GM12891 (cell line): ENCODE measurements at regions not wholly inside any gene's neighbourhood (a gene's known extent, or its start where the extent isn't known, plus 50 kb on each side); places are given as distances from the start of the nearest gene placed in this dataset.
"Not testable (repeated sequence)": the region's sequence is repeated elsewhere in the genome, so short reads cannot be mapped to it uniquely, and the experiment has no call there.

ENCODE experiments used
- DNase-seq: peaks from one replicate; pipeline ENCODE4 v3.0.0; 2011; ENCODE audit warnings: low spot score; ENCODE audit not compliant: insufficient read length
- FAIRE-seq: peaks from 2 replicates; lab custom pipeline; 2011; peaks lifted over from hg19 to GRCh38; lab: Jason Lieb, UNC
- PAX5 ChIP-seq: IDR thresholded peaks from 2 replicates; pipeline ENCODE4 v1.6.1; 2011; ENCODE audit warnings: low read length, moderate library complexity, mild to moderate bottlenecking; ENCODE audit not compliant: insufficient read depth, severe bottlenecking
- POLR2A ChIP-seq: IDR thresholded peaks from 2 replicates; pipeline ENCODE4 v1.6.1; 2011; ENCODE audit warnings: low read depth, low read length, control low read depth
- POLR2AphosphoS5 ChIP-seq: IDR thresholded peaks from 2 replicates; pipeline ENCODE4 v1.6.1; 2011; ENCODE audit warnings: low read depth, low read length, control low read depth
- POU2F2 ChIP-seq: IDR thresholded peaks from 2 replicates; pipeline ENCODE4 v1.6.1; 2011; ENCODE audit warnings: low read depth, mild to moderate bottlenecking, control low read depth, low read length, moderate library complexity
- SPI1 ChIP-seq: IDR thresholded peaks from 2 replicates; pipeline ENCODE4 v1.6.1; 2011; ENCODE audit warnings: low read depth, low read length, control low read depth
- TAF1 ChIP-seq: IDR thresholded peaks from 2 replicates; pipeline ENCODE4 v1.6.1; 2011; ENCODE audit warnings: low read depth, low read length, control low read depth

DNA sequence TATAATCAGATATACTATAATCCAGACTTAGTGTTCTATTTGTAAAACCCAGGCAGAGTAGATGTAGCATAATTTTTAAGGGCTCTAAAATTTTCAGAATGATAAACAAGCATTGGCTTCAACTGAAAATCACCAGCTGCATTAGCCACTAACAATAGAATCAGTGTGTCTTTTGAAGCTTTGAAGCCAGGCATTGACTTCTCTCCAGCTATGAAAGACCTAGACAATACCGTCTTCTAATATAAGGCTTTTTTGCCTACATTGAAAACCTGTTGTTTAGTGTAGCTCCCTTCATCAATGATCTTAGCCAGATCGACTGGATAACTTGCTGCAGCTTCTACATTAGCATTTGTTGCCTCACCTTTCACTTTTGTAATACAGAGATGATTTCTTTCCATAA is 1877.3 kb upstream of the ACO1 start:
- TF ChIP-seq SPI1 = no peak
- no peak for TF ChIP-seq POLR2A
- TF ChIP-seq POLR2AphosphoS5 = no peak
- TF ChIP-seq PAX5 = no peak
- TF ChIP-seq POU2F2 = no peak
- TF ChIP-seq TAF1 = no peak
- FAIRE-seq (no peak), DNase-seq (no peak)

DNA sequence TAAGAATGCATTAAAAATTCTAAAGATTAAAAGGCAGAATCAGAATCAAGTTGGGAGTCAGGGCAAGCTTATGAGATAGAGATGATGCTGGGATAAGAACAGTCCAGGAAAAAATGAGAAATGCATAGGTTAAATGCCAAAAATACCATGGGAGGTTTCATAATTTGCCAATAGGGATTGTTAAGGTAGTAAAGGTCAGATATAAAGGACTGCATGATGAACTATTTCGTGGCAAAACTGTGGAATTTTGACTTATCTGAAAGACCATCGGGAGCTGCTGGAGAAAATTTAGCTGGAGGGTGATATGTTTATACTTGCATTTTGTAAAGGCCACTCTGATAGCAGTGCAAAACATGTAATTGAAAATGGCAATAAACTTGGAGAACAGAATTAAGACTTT is 1872.8 kb upstream of the ACO1 start:
- FAIRE-seq (no peak), DNase-seq (no peak)
- no peak for TF ChIP-seq POU2F2
- no peak for TF ChIP-seq POLR2AphosphoS5
- TF ChIP-seq POLR2A = no peak
- no peak for TF ChIP-seq PAX5

DNA sequence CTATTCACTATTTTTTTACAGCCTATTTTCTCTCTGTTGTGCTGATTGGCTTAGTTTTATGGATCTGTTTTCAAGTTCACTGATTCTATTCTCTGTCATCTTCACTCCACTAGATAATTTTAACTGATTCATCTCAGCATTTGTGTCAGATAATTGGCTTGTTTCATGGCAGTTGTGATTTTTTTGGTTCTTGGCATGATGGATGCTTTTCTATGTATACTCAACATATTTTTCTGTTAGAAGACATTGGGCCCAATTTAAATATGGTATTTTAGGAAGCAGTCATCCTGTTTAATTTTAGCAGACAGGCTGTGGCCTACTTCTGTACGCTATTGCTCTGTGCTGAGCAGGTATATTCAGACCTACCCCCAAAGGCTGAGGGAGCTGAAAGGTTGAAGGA is 1865.3 kb upstream of the ACO1 start:
- TF ChIP-seq SPI1 (no peak), PAX5 (no peak), POLR2A (no peak), POLR2AphosphoS5 (no peak), TAF1 (no peak), POU2F2 (no peak)
- no peak for FAIRE-seq
- no peak for DNase-seq

DNA sequence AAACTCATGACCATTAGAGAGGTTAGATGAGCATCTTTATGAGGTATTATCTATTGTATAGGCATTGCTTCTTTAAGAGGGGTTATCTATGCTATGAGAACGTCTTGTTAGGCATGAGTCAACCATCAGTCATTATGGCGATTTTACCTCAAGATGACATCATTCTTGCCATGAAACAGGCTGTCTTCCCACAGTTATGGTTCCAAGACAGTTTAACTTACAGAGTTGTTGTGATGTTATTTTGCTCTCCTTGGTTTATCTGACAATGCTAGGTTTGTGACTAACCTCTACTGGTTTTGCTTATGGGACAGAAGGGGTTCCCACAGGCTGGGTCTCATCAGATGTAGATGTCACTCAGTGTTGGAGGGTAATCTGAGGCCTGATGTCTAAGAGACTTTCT is 1864.7 kb upstream of the ACO1 start:
- no peak for FAIRE-seq
- DNase-seq = no peak
- TF ChIP-seq POLR2A (no peak), POLR2AphosphoS5 (no peak), POU2F2 (no peak), PAX5 (no peak), SPI1 (no peak), TAF1 (no peak)

DNA sequence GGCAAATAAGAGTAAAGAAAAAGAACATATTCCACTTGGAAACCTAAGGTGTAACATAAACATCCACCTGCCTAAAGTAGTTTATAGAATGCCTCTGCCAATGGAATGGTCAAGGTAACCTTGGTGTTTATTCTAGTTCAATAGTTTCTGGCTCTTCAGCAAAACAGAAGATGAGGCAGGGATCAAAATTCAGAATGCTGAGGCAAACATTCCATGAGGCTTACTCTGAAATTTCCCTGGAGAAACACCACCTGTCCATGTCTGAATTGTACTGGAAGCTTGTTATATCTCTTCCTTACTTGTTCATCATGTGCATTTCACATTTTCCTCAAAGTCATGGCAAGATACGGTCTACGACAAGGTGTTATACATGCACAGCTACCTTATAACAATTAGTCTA is 1862.4 kb upstream of the ACO1 start:
- FAIRE-seq (no peak), DNase-seq (no peak)
- TF ChIP-seq POU2F2 = no peak
- TF ChIP-seq TAF1 = no peak

DNA sequence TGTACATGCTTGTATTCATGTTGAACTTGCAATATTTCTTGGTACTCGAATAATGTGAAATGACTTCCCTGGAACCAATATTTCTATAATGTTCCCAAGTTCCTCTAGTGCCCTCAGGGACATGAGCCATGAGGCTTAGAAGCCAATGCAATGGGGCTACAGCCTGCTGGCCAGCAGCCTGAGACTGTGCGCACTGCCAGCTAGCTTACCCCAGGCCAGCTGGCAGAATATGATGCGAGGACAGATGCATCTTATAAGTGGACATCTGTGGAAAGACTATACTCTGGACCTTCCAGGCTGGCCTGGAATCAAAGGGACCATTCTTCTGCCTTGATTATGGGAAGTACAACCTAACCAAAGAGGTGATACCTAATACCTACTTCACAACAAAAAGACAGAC is 1862.0 kb upstream of the ACO1 start:
- no peak for TF ChIP-seq POLR2AphosphoS5
- no peak for TF ChIP-seq POU2F2
- TF ChIP-seq SPI1 = no peak
- TF ChIP-seq TAF1 = no peak
- no peak for TF ChIP-seq PAX5
- no peak for TF ChIP-seq POLR2A
- DNase-seq = no peak
- FAIRE-seq = no peak

DNA sequence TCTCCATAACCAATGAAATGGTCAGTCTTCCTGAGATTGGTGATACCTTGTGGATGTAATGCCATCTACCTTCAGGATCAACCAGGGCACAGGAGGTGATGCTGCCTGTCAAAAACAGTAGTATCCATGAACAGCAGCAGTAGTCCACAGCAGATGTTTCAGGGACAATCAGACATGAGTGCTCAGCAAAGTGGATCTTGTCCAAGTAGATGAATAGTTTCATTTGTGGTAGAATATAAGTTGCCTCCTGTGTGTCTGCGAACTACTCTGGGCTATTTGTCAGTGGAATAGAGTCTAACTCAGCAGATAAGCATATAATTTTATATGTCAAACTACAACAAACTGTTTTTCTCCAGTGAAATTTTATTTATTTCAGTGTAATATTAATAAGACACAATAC is 1860.1 kb upstream of the ACO1 start:
- FAIRE-seq = no peak
- TF ChIP-seq POLR2A = no peak
- DNase-seq = no peak

DNA sequence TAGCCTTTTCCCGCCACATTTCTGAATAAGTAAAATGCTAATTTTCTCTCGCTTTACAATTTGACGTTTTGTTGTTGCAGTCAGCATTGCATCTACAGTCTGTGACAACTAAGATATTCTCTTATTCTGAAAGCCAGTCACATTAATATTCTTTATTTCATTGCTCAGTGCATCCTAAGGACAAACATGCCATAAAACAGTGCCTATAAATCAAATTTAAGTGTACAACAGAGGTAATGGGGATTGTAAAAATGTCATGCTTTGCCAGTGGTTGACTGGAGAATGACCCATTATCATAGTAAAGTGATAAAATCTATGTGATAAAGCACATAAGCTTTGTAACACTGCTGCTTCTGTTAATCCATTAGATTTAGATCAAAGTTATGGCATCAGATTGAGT is 1850.0 kb upstream of the ACO1 start:
- no peak for TF ChIP-seq SPI1
- TF ChIP-seq TAF1 = no peak
- no peak for TF ChIP-seq POLR2A
- TF ChIP-seq POLR2AphosphoS5 = no peak
- TF ChIP-seq POU2F2 = no peak
- TF ChIP-seq PAX5 = no peak
- DNase-seq = no peak
- FAIRE-seq = no peak

DNA sequence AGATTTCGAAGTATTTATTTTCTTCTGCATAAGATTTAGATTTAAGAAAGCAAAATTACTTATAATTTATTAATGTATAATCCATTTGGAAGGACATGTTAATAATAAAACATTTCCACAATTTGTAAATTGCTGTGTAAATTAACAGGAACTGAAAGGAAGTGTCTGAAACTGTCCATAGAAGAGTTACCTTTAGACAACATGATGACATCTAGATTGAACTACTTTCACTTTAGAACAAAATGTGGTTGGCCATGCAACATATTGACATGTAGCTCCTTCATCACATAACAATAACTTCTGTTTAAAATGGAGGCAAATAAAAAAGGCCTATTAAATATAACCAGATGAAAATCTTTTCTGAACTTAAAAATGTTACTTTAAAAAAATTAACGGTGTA is 1849.5 kb upstream of the ACO1 start:
- FAIRE-seq (no peak), DNase-seq (no peak)
- TF ChIP-seq TAF1 (no peak), POLR2A (no peak), SPI1 (no peak), PAX5 (no peak), POLR2AphosphoS5 (no peak), POU2F2 (no peak)

DNA sequence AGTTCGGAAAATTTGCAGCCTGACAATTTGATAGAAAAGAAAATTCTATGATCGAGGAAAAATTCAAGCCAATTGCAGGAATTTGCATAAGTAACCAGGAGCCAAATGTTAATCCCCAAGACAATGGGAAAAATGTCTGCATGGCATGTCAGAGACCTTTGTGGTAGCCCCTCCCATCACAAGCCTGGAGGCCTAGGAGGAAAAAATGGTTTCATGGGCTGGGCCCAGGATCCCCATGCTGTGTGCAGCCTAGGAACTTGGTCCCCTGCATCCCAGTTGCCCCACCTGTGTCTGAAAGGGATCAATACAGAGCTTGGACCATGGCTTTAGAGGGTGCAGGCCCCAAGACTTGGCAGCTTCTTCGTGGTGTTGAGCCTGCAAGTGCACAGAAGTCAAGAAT is 1847.9 kb upstream of the ACO1 start:
- DNase-seq = no peak
- TF ChIP-seq POLR2AphosphoS5 (no peak), POLR2A (no peak), PAX5 (no peak), TAF1 (no peak), SPI1 (no peak), POU2F2 (no peak)
- FAIRE-seq = no peak

DNA sequence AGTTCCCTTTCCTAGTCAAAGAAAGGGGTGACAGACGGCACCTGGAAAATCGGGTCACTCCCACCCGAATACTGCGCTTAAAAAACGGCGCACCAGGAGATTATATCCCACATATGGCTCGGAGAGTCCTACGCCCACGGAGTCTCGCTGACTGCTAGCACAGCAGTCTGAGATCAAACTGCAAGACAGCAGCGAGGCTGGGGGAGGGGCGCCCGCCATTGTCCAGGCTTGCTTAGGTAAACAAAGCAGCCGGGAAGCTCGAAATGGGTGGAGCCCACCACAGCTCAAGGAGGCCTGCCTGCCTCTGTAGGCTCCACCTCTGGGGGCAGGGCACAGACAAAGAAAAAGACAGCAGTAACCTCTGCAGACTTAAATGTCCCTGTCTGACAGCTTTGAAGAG is 1844.7 kb upstream of the ACO1 start:
- not testable (repeated sequence) for DNase-seq, FAIRE-seq
